SHP77 (cell line): ENCODE measurements at regions not wholly inside any gene's neighbourhood (a gene's known extent, or its start where the extent isn't known, plus 50 kb on each side); places are given as distances from the start of the nearest gene placed in this dataset.

ENCODE experiments used
- DNase-seq, 2 experiments: peaks; one replicate each; lab custom pipeline; 2025; lab: John Stamatoyannopoulos, UW

DNA sequence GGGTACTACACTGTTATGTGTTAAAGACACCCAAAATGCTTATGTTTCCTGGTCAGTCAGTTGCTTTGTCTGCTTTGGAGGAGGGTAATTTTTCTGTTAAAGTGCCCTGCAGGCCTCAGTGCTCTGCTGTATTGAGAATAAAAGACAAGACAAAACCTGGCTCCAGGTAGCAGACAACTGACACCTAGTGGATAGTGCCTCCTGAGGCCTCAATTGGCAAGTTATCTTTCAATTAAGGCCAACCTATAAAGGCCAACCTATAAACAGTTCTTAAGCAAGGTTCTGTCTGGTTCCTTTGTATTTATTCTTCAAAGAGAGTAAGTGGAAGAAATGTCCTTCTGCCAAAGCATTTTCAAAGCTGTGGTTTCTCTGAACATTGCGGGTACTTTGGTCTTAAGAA lies 773.8 kb downstream of the MECOM start:
- no peak for DNase-seq

DNA sequence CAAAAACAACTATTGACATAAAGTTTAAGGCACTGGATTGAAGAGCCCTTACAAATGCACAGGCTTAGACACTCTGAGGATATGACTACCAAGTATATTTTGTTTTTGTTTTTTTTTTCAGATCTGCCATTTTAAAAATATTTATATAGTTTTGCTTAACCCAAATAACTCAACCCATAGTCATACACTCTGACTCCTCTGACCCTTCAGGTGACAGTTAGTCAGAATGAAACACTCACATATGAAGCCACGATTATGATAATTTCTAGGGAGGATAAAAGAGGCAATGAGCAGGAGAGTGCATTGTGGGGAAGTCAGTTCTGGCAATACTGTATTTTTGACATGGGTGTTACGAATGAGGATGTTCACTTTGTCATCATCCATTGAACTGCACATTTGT lies 774.7 kb downstream of the MECOM start:
- DNase-seq, result no peak

DNA sequence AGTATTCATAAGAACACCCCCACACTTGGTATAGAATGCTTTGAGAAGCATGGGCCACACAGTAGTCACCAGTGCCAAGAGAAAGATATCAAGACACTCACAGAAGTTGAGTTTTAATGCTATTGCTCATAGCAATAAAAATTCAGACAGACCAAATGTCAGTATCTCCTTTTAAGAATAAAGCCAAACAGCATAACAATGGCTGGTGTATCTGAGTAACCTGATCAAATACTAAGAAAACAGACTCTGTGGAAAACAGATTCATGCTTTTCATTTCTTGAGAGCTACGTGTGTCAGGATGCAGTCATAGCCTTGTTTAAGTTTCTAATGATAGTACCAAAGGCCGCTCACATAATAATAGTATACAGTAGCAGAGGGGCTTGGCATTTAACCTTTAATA lies 778.5 kb downstream of the MECOM start:
- no peak for DNase-seq

DNA sequence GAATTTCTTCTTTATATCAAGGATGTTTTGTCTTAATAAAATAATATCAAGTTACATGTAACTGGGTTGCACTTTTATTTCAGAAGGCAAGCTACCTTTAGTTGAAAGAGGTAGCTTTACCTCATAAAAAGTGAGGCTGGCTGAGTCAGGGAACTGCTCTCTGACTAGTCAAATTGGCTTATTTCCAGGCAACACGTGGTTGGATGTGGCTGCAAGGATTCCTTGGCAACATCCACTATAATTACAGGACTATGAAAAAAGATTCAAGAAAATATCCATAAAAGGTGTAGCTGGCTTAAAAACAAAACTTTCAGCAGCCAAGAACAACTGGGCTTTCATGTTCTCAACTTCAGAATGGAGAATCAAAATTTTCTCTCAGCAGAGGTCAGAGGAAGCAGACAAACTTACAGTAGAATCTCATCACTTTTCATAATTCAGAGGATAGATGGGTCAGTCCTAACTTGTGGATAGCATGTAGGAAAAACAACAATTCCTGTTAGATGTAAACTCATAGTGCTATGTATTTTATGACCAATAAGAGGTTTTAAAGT lies 779.1 kb downstream of the MECOM start:
- DNase-seq, result no peak

DNA sequence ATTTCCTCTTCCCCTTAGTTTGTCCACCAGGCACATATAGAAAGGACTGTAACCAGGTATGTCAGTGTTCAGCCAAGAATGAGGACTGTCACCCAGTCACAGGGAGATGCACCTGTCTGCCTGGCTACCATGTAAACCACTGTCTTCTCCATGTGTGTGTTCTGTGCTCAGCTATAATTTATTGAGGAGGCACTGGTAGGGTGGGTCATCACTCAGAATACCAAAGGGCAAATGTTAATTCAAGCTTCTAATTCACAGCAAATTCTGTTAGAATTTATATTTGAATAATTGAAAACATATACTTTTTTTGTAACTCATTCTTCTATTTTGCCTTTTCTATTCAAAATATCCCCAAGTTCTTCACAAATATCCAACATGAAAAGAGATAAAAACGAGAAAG lies 780.4 kb downstream of the MECOM start:
- no peak for DNase-seq

DNA sequence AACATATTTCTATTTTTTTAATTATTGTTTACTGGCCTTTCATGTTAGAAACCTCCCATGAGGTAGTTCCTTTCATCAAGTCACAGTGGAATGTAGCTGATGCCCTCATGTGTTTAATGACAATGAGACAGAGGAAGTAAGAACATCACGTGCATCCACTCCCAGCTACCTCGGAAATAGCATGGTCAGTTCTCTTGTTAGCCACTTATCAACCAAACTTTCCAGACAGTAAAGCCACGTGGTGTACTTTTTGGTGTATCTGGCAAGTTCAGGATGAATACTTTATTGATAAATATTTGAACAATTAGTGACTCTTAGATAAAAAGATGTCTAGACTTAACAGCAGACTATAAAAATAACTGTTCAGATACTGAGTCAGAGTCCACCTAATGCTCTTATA lies 781.7 kb downstream of the MECOM start:
- DNase-seq, result no peak

DNA sequence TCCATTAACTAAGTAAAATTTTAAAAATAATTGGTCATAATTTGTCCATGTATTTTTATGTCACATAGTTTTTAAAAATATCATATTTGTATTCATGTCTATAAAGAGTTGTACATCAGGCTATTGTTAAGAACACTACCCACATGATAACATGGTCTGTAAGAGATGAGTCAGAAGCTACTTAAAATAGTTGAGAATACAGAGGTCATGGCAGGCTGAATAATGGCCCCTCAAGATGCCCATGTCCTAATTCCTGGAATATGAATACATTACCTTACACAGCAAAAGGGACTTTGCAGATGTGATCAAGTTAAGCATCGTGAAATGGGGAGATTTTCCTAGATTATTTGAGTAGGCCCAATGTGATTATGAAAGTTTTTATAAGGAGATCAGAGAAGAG lies 782.9 kb upstream of the GOLIM4 start:
- DNase-seq, result no peak

DNA sequence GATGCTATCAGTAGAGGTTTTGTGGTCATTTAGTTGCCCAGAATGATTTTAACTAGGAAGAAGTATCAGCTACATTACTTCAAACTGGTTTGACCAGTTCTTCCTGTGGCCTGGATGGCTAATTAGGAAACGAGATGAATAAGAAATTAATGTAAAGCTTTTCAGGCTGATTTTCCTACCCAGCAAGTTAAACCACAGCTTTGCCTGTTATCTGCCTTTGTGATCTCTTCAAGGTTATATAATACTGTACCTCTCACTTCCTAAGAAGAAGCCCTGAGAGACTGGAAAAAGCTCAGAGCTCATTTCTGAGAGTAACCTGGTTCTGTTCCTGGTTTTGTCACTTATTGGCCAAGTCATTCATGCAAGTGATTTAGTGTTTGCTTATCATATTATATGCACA lies 782.2 kb upstream of the GOLIM4 start:
- DNase-seq, result no peak

DNA sequence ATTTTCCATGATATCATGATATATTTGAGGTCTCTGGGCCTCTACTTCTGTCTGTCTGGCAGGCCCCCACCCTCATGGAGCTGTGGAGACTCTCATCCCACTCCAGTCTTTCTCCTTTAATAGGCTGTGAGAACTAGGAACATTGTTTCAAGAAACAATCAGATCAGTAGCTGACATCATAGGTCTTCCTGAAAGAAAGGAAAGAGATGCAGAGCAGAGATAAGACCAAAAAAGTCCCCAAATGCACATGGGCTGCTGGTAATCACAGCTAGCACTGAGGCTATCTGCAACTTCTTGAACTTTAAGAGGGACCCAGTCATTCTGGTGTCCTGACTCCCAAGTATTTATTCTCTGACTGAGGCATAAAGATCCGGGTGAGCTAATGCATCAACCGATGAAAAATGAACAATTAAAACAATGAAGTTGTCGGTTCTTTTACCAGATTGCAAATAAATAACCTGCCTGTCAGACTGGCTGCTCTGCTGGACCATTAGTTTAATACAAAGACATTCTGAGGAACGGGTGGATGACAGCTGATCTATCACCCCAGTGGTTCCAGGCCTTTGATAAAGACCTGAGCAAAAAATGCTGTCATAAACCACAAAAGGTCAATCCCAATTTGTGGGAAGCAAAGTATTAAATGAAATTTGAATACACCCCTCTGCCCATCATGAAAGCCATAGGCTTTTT lies 780.8 kb upstream of the GOLIM4 start:
- no peak for DNase-seq

DNA sequence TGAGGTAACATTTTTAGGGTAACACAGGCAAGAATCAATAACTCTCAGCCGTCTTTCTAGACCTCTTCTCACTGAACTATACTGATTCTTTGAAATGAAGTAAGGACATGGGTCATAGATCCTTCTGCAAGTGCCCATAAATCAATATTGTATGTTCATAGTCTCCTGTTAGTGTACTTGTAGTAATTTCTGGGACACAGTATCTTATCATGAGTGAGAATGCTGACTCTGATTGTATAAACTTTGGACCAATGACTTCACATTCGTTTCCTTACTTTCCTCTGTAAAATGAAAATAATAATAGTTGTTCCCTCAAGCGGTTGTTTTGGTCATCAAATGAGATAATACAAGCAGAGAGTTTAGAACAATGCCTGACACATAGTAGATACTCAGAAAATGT lies 777.1 kb upstream of the GOLIM4 start:
- no peak for DNase-seq

DNA sequence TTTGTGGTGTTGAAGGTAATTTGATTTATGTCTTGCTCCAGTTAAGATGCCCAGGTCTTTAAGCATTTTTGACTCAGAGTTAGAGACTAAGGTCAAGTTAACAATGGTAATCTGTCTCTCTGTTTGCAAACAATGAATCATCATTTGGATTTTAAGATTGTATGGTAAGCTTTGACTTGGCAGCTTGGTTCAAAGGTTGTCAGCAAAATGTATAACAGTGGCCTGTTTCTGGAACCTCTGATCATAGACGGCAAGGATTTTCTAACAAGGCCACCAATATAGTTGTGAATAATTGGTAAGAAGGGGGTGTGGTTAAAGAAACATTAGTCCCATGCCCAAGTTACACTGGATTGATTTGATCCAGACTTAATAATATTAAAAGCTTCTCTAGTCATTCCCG lies 775.2 kb upstream of the GOLIM4 start:
- DNase-seq, result no peak

DNA sequence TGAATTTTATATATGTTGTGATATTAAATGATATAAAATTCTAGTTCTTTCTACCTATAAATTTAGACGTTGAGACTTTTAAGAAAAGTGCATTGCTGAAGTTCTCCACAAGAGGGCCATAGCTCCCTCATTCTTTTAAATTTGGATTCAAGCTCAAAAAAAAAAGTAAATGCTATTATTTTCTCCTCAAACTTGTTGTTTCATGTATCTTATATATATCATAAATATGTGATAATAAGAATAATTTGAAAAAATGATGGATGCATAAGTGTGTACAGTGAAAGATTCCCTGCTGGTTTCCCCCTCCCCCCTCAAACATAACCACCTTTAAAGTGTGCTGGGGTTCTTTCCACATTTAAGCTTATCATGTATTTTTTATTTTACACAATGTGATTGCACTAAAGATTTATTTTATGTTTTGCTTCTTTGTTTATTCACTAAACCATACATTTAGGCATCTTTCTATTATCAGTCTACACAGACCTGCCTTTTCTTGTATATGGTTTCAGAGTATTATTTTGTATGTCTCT lies 769.4 kb upstream of the GOLIM4 start:
- peak in 1 of 2 experiments; percentile 11 for DNase-seq

DNA sequence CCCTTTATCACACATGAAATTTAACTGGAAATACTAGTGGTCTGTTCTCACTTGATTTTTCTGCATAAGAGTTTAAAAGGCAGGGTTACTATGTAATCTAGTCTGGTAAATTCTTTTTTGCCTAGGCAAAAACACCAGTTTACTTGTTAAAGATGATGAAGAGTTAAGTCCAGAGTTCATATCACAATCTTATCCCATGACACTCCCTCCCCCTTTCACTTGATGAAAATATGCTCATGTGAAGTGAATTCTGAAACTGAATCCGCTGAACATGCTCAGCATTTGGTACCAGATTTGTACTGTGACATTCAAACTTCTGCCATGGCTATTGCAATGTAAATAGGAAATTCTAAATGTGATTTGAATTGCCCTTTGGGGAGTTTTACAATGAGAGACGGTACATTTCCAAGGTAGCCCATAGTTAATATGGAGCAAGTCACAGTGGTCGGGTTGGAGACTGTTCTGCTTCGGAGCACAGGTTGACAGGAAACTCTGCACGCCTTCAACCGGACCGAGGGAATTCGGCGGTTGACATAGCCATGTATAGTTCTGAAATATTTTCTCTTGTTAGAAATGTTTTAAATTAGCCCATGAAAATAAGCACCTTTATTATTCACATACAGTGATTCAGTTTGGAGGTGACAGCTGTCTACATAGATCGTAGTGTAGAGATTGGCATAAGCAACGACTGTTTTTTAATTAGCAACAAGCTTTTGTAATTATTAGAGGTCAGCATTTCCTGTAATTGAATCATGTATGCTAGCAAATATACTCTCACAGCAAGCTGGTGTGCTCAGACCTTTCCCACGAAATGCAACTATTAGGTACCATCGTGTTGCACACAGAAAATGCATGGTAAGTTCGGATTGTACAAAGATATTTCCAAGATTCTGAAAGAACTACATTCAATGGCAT lies 768.6 kb upstream of the GOLIM4 start:
- no peak for DNase-seq

DNA sequence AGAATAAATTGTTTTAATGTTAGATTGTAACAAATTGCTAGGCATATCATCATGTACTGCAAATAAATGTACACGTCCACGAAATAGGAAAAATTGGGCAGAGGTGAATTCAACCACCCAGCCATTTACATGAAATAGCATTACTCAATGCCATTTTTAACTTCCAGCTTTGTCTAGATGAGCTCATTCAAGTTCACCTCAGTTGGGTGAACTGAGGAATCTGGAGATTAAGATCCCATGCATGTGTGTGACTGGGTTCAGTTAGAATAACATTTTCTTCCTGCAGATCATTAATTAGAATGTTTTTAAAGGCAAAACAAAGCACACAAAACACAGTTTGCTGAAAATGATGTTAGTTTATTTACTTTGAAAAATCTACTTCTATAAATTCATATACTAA lies 767.8 kb upstream of the GOLIM4 start:
- no peak for DNase-seq

DNA sequence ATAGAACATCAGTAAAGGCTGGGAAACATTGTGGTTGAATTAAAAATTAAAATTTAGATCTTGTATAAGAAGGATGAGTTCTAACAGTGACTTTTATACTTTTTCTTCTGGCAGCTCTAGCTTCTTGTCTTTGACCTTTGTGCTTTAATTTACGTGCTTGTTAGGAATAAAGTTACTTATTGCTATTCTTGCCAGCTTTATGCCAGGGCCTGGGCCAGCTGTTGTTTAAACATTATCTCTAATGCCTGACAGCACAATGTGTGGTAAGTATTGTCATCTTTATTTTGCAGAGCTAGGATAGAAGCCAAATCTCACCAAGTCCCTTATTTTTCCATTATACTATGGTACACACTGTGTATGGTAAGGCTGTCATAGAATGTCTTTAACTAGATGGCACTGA lies 766.7 kb upstream of the GOLIM4 start:
- no peak for DNase-seq

DNA sequence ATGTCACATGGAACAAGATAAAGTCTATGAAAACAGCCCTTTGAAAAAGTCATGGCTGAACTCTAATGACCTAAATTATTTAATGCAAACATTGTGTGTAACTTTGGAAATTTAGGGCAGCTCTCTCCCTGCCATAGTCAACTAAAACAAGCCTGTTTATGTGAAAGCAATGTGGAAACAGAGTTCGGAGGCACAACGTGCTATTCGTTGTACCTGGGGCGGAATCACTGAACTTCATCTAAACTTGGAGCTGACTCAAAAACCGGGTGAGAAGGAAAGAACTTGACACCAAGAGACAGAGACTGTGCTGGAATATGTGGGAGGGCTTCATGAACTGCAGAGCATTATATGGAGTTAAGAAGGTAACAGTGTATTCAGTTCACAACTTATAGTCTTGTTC lies 764.9 kb upstream of the GOLIM4 start:
- no peak for DNase-seq

DNA sequence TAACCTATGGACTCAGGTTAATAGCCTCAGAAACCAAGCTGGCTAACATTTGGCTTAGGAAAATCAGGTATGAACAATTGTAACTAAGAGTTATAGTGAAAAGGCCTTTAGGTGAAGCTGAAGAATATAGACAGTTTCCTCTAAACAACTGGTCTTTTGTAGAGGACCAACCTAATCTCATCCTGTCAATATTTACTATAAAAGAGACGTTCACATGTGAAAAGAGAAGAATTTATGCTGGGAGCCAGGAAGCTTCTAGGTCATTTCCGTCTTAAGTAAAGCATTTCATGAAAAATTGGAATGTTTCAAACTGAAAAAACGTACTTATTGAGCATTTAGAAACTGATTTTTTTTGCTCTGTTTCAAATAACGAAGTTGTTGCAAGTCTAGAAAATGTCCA lies 764.3 kb upstream of the GOLIM4 start:
- no peak for DNase-seq

DNA sequence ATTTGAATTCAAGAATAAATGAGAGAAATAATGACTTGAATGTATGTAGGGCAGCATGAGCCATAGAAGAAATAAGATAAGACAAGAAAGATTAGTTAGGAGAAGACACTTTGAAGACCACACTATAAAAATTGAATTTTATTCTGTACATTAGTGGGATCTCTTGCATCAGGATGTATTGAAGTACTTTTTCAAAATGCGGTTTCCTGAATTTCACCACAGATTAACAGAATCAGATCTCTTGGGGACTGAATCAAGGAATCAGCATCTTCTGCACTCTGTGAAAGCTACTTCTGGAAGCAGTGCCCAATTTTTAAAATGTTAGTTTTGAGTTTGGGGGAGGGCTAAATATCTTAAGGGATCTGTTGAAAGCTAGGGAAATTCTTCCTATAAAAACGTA lies 763.9 kb upstream of the GOLIM4 start:
- no peak for DNase-seq

DNA sequence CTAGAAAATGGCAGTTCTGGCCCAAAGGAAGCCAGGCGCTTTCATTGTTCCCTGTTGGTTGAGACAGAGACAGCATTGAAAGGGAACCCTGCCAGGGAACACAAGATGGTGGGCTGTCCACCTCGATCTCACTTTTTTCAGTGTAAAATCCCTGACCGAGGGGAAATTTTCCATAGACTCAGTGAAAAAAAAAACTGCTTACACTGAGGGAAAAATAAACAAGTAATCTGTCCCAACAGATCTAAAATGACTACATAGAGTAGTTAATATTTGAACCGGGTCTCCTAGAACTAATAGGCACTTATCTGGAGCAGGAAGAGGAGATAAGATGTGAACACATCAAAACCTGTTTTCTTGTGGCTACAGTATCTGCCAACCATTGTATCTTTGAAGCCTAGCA lies 763.4 kb upstream of the GOLIM4 start:
- no peak for DNase-seq

DNA sequence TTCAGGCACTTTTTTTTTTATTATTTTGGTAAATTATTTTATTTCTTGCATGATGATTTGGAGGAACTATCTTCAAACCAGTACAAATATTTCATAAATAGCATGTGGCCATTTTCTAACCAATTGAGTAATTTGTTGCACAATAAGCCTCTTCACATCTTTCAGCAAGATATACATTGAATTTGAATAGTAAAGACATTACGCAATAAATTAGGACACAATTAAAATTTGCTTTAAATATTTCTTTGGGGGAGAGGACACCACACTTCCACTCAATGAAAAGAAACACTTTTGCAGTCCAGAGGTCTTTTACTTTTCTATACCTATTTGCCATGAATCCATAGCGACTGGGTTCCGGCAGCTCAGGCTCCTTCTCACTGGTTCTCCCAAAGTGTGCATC lies 762.6 kb upstream of the GOLIM4 start:
- no peak for DNase-seq

DNA sequence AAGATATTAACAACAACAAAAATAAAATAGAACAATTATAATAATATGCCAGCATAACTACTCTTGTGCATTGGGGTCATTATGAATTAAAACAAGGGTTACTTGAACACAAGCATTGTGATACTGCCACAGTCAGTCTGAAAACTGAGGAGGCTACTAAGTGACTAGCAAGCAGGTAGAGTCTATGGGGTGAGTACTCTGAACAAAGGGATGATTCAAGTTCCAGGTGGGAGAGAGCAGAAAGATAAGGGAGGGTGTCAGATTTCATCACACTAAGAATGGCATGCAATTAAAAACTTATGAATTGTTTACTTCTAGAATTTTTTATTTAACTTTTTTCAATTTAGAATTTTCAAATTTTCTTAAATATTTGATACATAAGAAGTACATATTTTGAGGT lies 754.4 kb upstream of the GOLIM4 start:
- DNase-seq, result no peak

DNA sequence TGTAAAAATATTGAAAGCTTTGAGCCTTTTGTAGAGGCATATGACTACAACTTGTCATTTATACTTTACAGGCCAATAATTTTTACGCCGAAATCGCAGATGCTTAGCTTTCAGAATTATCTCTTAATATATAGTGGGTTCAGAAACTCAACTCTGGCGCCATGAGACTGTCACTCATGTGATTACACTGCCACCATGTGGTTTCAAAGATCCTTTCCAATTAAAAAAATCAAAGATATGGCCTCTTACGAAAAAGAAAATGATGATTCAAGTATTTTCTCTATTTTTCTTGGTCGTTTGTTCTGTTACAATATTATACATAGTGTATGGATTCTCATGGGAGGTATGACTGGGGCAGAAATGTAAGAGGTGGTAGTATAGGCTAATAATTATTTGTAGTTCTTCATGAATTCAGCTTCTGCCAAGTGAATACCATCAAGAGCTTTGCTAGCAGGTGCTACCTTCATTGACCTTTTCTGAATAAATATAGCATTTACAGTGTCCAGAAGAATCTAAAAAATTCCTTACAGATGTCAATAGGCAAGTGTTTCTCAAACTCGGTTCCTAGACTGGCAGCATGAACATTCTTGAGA lies 751.7 kb upstream of the GOLIM4 start:
- DNase-seq, result peak; percentile 24 to 43
